ENCODE measurements at regions not wholly inside any gene's neighbourhood (a gene's known extent, or its start where the extent isn't known, plus 50 kb on each side); places are given as distances from the start of the nearest gene placed in this dataset.

GRCh38 chr13:40192452-40192851, 474.0 kb downstream of the FOXO1 start:
- Histone ChIP-seq H3K27me3 (no peaks in the 10 kb centered on the region), H3K27ac (no peak overlapping the region), H3K4me3 (no peak overlapping the region), H3K4me2 (no peak overlapping the region), H3K4me1 (peaks cover 37% of the 10 kb centered on the region), H3F3A (ENCODE audit: low read depth) (peaks cover 19% of the 10 kb centered on the region), H3K9me3 (ENCODE audit: low read depth) (no peaks in the 10 kb centered on the region), H3K79me2 (ENCODE audit: low read depth) (no peaks in the 10 kb centered on the region), H3K36me3 (no peaks in the 10 kb centered on the region), H3K9ac (no peak overlapping the region), H4K20me1 (ENCODE audit: low read depth) (no peaks in the 10 kb centered on the region), H2AFZ (replicated peaks) (no peak overlapping the region)
- DNase-seq (ENCODE audit: low spot score): no peak
- Mint-ChIP-seq H3K4me1 (peaks cover 54% of the 10 kb centered on the region), H3K4me3 (no peak overlapping the region), H3K36me3 (peaks cover 1% of the 10 kb centered on the region), H3K9me3 (no peaks in the 10 kb centered on the region), H3K27me3 (ENCODE audit: insufficient read depth, low read depth) (peaks cover 6% of the 10 kb centered on the region), H3K27ac (no peak overlapping the region)
- no peak for TF ChIP-seq EZH2 (IDR thresholded peaks at IDR 0.05)

DNA sequence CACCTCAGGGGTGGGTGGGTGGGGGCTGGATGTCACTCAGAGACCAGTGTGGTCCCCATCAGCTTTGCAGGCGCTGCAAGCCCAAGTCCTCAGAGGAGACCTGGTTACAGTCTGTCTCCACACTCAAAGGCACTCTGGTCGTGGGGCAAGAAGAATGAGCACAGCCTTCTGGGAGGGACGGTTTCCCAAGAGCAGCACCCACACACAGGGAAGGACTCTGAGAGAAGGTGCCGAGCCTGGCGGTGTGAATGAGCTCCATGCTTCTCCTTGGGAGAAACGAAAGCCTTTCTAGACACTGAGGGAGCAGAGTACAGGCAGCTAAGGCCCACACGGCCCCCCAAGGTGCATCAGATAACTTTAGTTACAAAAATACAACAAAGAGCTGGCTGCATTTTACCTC, 473.6 kb downstream of the FOXO1 start:
- H3K27ac ChIP-seq: no peak overlapping the region
- Mint-ChIP-seq H3K36me3 (peaks cover 1% of the 10 kb centered on the region), H3K4me1 (peaks cover 50% of the 10 kb centered on the region), H3K4me3 (no peak overlapping the region), H3K27ac (no peak overlapping the region), H3K9me3 (no peaks in the 10 kb centered on the region), H3K27me3 (ENCODE audit: insufficient read depth, low read depth) (peaks cover 5% of the 10 kb centered on the region)
- H3K4me1 ChIP-seq: peaks cover 37% of the 10 kb centered on the region
- H3K36me3 ChIP-seq: no peaks in the 10 kb centered on the region
- no peaks in the 10 kb centered on the region for H4K20me1 ChIP-seq (ENCODE audit: low read depth)
- no peak overlapping the region for H2AFZ ChIP-seq (replicated peaks)
- no peaks in the 10 kb centered on the region for H3K27me3 ChIP-seq
- H3K4me3 ChIP-seq: no peak overlapping the region
- H3K79me2 ChIP-seq (ENCODE audit: low read depth): no peaks in the 10 kb centered on the region
- H3K9me3 ChIP-seq (ENCODE audit: low read depth): no peaks in the 10 kb centered on the region
- DNase-seq (ENCODE audit: low spot score): no peak
- peaks cover 19% of the 10 kb centered on the region for H3F3A ChIP-seq (ENCODE audit: low read depth)
- TF ChIP-seq, protein P1, sequence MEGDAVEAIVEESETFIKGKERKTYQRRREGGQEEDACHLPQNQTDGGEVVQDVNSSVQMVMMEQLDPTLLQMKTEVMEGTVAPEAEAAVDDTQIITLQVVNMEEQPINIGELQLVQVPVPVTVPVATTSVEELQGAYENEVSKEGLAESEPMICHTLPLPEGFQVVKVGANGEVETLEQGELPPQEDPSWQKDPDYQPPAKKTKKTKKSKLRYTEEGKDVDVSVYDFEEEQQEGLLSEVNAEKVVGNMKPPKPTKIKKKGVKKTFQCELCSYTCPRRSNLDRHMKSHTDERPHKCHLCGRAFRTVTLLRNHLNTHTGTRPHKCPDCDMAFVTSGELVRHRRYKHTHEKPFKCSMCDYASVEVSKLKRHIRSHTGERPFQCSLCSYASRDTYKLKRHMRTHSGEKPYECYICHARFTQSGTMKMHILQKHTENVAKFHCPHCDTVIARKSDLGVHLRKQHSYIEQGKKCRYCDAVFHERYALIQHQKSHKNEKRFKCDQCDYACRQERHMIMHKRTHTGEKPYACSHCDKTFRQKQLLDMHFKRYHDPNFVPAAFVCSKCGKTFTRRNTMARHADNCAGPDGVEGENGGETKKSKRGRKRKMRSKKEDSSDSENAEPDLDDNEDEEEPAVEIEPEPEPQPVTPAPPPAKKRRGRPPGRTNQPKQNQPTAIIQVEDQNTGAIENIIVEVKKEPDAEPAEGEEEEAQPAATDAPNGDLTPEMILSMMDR (IDR thresholded peaks at IDR 0.05): no peak
- no peak for TF ChIP-seq EZH2phosphoT487 (IDR thresholded peaks at IDR 0.05)
- no peak for TF ChIP-seq EZH2 (IDR thresholded peaks at IDR 0.05)
- no peak overlapping the region for H3K4me2 ChIP-seq
- H3K9ac ChIP-seq: no peak overlapping the region

- Mint-ChIP-seq H3K9me3 (no peaks in the 10 kb centered on the region), H3K27me3 (ENCODE audit: insufficient read depth, low read depth) (peaks cover 3% of the 10 kb centered on the region), H3K27ac (peak overlapping the region; percentile 55), H3K4me1 (peaks cover 43% of the 10 kb centered on the region), H3K4me3 (no peak overlapping the region), H3K36me3 (peaks cover 1% of the 10 kb centered on the region)
- no peak for DNase-seq (ENCODE audit: low spot score)
- Histone ChIP-seq H3K27me3 (no peaks in the 10 kb centered on the region), H3K9me3 (ENCODE audit: low read depth) (no peaks in the 10 kb centered on the region), H3K27ac (no peak overlapping the region), H3K4me1 (peaks cover 31% of the 10 kb centered on the region), H3K9ac (no peak overlapping the region), H3K36me3 (no peaks in the 10 kb centered on the region), H2AFZ (replicated peaks) (peak overlapping the region; percentile 27), H3K4me2 (no peak overlapping the region), H4K20me1 (ENCODE audit: low read depth) (no peaks in the 10 kb centered on the region), H3K79me2 (ENCODE audit: low read depth) (no peaks in the 10 kb centered on the region), H3K4me3 (no peak overlapping the region), H3F3A (ENCODE audit: low read depth) (peaks cover 19% of the 10 kb centered on the region)
- TF ChIP-seq EZH2phosphoT487 (IDR thresholded peaks at IDR 0.05): no peak
- TF ChIP-seq EZH2 (IDR thresholded peaks at IDR 0.05): no peak
- TF ChIP-seq, protein P1 (IDR thresholded peaks at IDR 0.05): no peak
Measured at GRCh38 chr13:40193286-40194223, 472.9 kb downstream of the FOXO1 start.
